GM13977 (cell line): ENCODE measurements at regions not wholly inside any gene's neighbourhood (a gene's known extent, or its start where the extent isn't known, plus 50 kb on each side); places are given as distances from the start of the nearest gene placed in this dataset.
"Not testable (repeated sequence)": the region's sequence is repeated elsewhere in the genome, so short reads cannot be mapped to it uniquely, and the experiment has no call there.

ENCODE experiments used
- DNase-seq: peaks from one replicate; pipeline ENCODE4 v3.0.0; 2012; ENCODE audit warnings: low spot score
- CTCF ChIP-seq: IDR thresholded peaks from 2 replicates; pipeline ENCODE4 v1.5.1; 2012; ENCODE audit warnings: mild to moderate bottlenecking, control low read depth; ENCODE audit not compliant: insufficient read depth; ENCODE audit errors: extremely low read depth, missing control alignments
- in situ Hi-C: fragments of 300-500 bp; cut with MboI; formaldehyde crosslinking; loops from one replicate; pipeline ENCODE4 v1.12.0; 2022; ENCODE audit warnings: low sequenced_read_pairs, low pct_unique_long_range_greater_than_20kb, mixed read lengths, inconsistent platforms; ENCODE audit not compliant: unreplicated experiment

DNA sequence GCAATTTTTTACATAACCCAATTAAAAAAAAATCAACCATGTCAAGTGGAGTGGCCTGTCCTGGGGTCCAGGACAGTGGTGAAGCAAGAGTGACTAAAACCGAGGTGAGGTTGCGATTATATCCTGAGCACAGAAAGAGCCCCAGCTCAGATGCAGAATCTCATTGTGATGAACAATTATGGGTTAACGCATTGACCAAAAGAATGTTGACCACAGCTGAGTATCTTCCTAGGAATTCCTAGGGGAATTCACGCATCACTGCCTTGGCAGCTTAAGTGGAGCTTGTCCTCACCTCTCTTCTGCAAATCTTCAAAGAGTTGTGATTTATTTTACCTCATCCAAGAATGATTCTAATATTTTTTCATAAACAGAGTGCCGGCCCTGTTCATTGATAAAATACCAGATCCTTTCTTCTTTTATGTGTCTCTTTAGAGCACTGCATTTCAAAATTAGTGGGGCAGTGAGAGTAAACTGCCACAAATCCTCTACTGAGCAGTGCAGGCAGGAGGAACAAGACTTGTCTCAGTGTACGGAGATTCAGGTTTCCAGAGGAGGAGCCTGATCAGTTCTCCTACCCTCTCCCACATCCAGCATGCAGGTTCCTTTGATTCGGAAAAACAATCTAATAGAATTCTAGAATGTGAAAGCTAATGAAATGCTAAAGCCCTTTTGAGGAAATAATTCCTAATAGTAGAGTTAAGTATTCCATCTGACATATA, 60.1 kb upstream of the ZNF184 start:
- no peak for TF ChIP-seq CTCF
- in situ Hi-C loops: no loop called here
- no peak for DNase-seq

- TF ChIP-seq CTCF: no peak
- in situ Hi-C loops: no loop called here
- no peak for DNase-seq
Observed at GRCh38 chr6:27531772-27532459, 59.0 kb upstream of the ZNF184 start.

DNA sequence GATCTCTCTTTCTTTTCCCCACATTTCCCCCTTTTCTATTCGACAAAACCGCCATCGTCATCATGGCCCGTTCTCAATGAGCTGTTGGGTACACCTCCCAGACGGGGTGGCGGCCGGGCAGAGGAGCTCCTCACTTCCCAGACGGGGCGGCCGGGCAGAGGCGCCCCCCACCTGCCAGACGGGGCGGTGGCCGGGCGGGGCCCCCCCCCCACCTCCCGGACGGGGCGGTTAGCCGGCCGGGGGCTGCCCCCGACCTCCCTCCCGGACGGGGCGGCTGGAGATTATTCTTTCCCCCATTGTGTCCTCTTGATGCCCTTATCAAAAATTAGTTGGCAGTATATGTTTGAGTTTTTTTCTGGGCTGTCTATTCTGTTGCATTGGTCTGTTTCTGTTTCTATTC, 56.9 kb upstream of the ZNF184 start:
- in situ Hi-C loops: not testable (repeated sequence)

GRCh38 chr6:27528714-27529113, 55.8 kb upstream of the ZNF184 start:
- no peak for DNase-seq
- in situ Hi-C loops: no loop called here
- TF ChIP-seq CTCF: no peak

More for the DNA sequence above, 56.9 kb upstream of the ZNF184 start:
- not testable (repeated sequence) for DNase-seq
